Naive thymus-derived CD4-positive, alpha-beta T cell (primary cell): ENCODE measurements at regions not wholly inside any gene's neighbourhood (a gene's known extent, or its start where the extent isn't known, plus 50 kb on each side); places are given as distances from the start of the nearest gene placed in this dataset.
"Not testable (repeated sequence)": the region's sequence is repeated elsewhere in the genome, so short reads cannot be mapped to it uniquely, and the experiment has no call there.

Experiments
- ATAC-seq: fragments of 150-1000 bp; cut with Tn5 transposase; 2 replicates; pipeline ENCODE4 v1.10.0; 2021; ENCODE audit warnings: mild to moderate bottlenecking, moderate library complexity
- CTCF ChIA-PET: fragments of 350-600 bp; sonication (Branson Sonifier 250); formaldehyde crosslinking; loops from one replicate; lab custom pipeline; 2021; ENCODE audit warnings: antibody characterized with exemption; lab: Charles Lee
- POLR2A ChIA-PET: fragments of 350-600 bp; sonication (Branson Sonifier 250); formaldehyde crosslinking; loops from one replicate; lab custom pipeline; 2021; ENCODE audit warnings: antibody characterized with exemption, inconsistent platforms; lab: Charles Lee
- DNase-seq, 9 donors: peaks; one replicate each; pipeline versions ENCODE4 v3.0.0 to v3.0.0-alpha.2; 2020 to 2022; ENCODE audit warnings: mixed read lengths in 1 of 9
- H3K27ac ChIP-seq: one replicate; pipeline ENCODE4 v1.7.0; 2013; ENCODE audit warnings: mild to moderate bottlenecking, low read depth, low read length, moderate library complexity
- H3K27me3 ChIP-seq, 2 donors: one replicate each; pipeline ENCODE4 v1.7.0; 2013; ENCODE audit warnings: low read length in 2 of 2, mild to moderate bottlenecking in 2 of 2, moderate library complexity in 2 of 2; ENCODE audit not compliant: control insufficient read depth in 2 of 2, insufficient read depth in 2 of 2
- H3K36me3 ChIP-seq, 3 experiments: 1 replicate in 2 of 3; 2 replicates in 1 of 3; pipeline ENCODE4 v1.7.0; 2013; ENCODE audit warnings: low read length in 3 of 3, mild to moderate bottlenecking in 3 of 3, moderate library complexity in 1 of 3; ENCODE audit not compliant: insufficient read depth in 3 of 3, control insufficient read depth in 2 of 3
- H3K4me1 ChIP-seq, 2 donors: one replicate each; pipeline ENCODE4 v1.7.0; 2013; ENCODE audit warnings: low read length in 2 of 2, mild to moderate bottlenecking in 2 of 2, moderate library complexity in 1 of 2; ENCODE audit not compliant: control insufficient read depth in 2 of 2, insufficient read depth in 2 of 2
- H3K4me3 ChIP-seq: 2 replicates; pipeline ENCODE4 v1.7.0; 2013; ENCODE audit warnings: mild to moderate bottlenecking, low read length
- H3K9me3 ChIP-seq, 3 experiments: 1 replicate in 2 of 3; 2 replicates in 1 of 3; pipeline ENCODE4 v1.7.0; 2013; ENCODE audit warnings: low read length in 3 of 3; ENCODE audit not compliant: control insufficient read depth in 2 of 3
- H3K27ac Mint-ChIP-seq, 9 donors: one replicate each; pipeline ENCODE4 v1.8.0; 2020 to 2022; ENCODE audit warnings: mixed read lengths in 9 of 9, mild to moderate bottlenecking in 8 of 9, moderate library complexity in 5 of 9, inconsistent platforms in 2 of 9
- H3K27me3 Mint-ChIP-seq, 5 donors: one replicate each; pipeline ENCODE4 v1.8.0; 2021 to 2022; ENCODE audit warnings: mixed read lengths in 5 of 5, mild to moderate bottlenecking in 1 of 5
- H3K36me3 Mint-ChIP-seq, 5 donors: one replicate each; pipeline ENCODE4 v1.8.0; 2020 to 2022; ENCODE audit warnings: mixed read lengths in 5 of 5, mild to moderate bottlenecking in 3 of 5, inconsistent platforms in 1 of 5
- H3K4me1 Mint-ChIP-seq, 7 donors: one replicate each; pipeline ENCODE4 v1.8.0; 2020 to 2022; ENCODE audit warnings: mixed read lengths in 7 of 7, mild to moderate bottlenecking in 3 of 7, inconsistent platforms in 1 of 7
- H3K4me3 Mint-ChIP-seq, 10 donors: one replicate each; pipeline ENCODE4 v1.8.0; 2020 to 2022; ENCODE audit warnings: mild to moderate bottlenecking in 10 of 10, mixed read lengths in 10 of 10, moderate library complexity in 6 of 10, inconsistent platforms in 2 of 10
- H3K9me3 Mint-ChIP-seq, 11 donors: one replicate each; pipeline ENCODE4 v1.8.0; 2020 to 2022; ENCODE audit warnings: mixed read lengths in 11 of 11, mild to moderate bottlenecking in 4 of 11, inconsistent platforms in 1 of 11, moderate library complexity in 1 of 11
- intact Hi-C, 2 donors: fragments of 100-400 bp; cut with micrococcal nuclease; formaldehyde crosslinking; loops; one replicate each; pipeline ENCODE4 v1.15.1; 2023

DNA sequence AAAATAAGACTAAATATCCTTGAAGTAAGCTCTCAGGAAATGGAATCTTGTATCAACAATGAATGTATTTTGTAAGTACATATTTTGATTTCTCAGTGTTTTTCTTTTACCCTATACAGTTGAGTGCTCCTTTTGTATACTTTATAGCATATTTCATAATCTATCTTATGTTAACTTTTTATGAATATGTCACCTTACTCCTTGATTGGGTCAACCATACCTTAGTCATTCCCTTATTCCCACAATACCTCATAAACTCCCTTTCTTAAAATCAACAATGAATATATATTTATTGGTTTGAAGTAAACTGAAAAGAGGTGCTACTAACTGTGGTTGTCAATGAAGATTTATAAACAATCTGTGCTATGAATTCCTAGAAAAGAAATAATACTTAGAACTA lies 686.2 kb downstream of the METTL15 start:
- no peak for DNase-seq
- CTCF ChIA-PET = no interaction called here
- no peak for ATAC-seq
- Histone ChIP-seq H3K36me3 (no peaks in the 10 kb centered on the region), H3K27ac (no peak overlapping the region), H3K9me3 (no peaks in the 10 kb centered on the region), H3K4me3 (no peak overlapping the region), H3K4me1 (no peaks in the 10 kb centered on the region), H3K27me3 (no peaks in the 10 kb centered on the region)
- no peaks in the 10 kb centered on the region for H3K27me3 Mint-ChIP-seq
- H3K9me3 Mint-ChIP-seq = peaks cover 0 to 38% (median 13%) of the 10 kb centered on the region in 11 donors
- no peak overlapping the region for H3K4me3 Mint-ChIP-seq
- H3K36me3 Mint-ChIP-seq = peaks cover 0 to 3% (median 0%) of the 10 kb centered on the region in 5 donors
- POLR2A ChIA-PET = no interaction called here
- no peak overlapping the region for H3K27ac Mint-ChIP-seq
- intact Hi-C loops = no loop called here
- no peaks in the 10 kb centered on the region for H3K4me1 Mint-ChIP-seq

DNA sequence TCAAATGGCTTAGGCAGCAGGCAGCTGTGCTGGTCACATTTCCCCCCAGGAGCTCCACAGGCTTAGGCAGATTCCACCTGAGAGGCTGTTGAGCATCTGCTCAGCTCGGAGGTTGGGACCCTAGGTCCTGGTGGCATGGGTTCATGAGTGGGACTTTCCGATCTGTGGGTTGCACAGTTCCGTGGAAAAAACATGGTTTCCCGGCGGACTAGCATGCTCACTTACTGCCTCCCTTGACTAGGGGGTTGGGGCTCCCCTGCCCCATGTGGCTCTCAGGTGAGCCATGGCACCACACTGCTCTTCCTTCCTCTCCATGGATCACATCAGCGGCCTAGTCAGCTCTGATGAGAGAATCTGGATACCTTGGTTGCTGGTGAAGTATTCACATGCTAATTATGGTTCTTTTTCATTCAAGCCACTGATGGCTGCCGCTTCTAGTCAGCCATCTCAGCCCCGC lies 685.1 kb downstream of the METTL15 start:
- H3K4me1 ChIP-seq = no peaks in the 10 kb centered on the region
- H3K4me1 Mint-ChIP-seq = no peaks in the 10 kb centered on the region
- no peaks in the 10 kb centered on the region for H3K9me3 ChIP-seq
- H3K4me3 ChIP-seq = no peak overlapping the region
- intact Hi-C loops = no loop called here
- no peaks in the 10 kb centered on the region for H3K36me3 ChIP-seq
- no peak overlapping the region for H3K27ac Mint-ChIP-seq
- no peak overlapping the region for H3K4me3 Mint-ChIP-seq
- H3K36me3 Mint-ChIP-seq = peaks cover 0 to 3% (median 0%) of the 10 kb centered on the region in 5 donors
- H3K9me3 Mint-ChIP-seq = peaks cover 0 to 35% (median 14%) of the 10 kb centered on the region in 11 donors
- no peaks in the 10 kb centered on the region for H3K27me3 Mint-ChIP-seq
- POLR2A ChIA-PET = no interaction called here
- no peak for DNase-seq
- CTCF ChIA-PET = no interaction called here
- no peak overlapping the region for H3K27ac ChIP-seq
- no peak for ATAC-seq
- no peaks in the 10 kb centered on the region for H3K27me3 ChIP-seq

DNA sequence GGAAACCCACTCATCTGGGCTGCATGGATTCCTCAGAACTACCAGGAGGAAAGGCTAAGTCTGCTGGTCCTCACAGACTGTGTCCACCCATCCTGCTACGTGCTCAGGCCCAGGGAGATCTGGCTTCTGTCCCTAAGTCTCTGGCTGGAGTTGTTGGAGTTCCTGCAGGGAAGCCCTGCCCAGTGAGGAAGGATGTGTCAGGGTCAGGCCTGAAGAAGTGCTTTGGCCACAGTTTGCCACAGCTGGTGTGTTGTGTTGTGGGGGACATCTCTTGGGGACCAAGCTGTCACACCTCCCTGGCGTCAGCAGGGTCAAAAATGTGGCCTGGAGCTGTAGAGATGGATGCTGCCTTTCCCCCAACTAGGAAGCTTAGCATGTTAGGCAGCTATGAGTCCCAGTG lies 684.7 kb downstream of the METTL15 start:
- Histone ChIP-seq H3K36me3 (no peaks in the 10 kb centered on the region), H3K9me3 (no peaks in the 10 kb centered on the region), H3K4me3 (no peak overlapping the region), H3K27ac (no peak overlapping the region), H3K27me3 (no peaks in the 10 kb centered on the region), H3K4me1 (no peaks in the 10 kb centered on the region)
- ChIA-PET CTCF (no interaction called here), POLR2A (no interaction called here)
- H3K9me3 Mint-ChIP-seq = peaks cover 0 to 38% (median 15%) of the 10 kb centered on the region in 11 donors
- ATAC-seq = no peak
- intact Hi-C loops = no loop called here
- no peaks in the 10 kb centered on the region for H3K4me1 Mint-ChIP-seq
- no peaks in the 10 kb centered on the region for H3K27me3 Mint-ChIP-seq
- H3K27ac Mint-ChIP-seq = no peak overlapping the region
- peaks cover 0 to 3% (median 0%) of the 10 kb centered on the region in 5 donors for H3K36me3 Mint-ChIP-seq
- no peak for DNase-seq
- H3K4me3 Mint-ChIP-seq = no peak overlapping the region

DNA sequence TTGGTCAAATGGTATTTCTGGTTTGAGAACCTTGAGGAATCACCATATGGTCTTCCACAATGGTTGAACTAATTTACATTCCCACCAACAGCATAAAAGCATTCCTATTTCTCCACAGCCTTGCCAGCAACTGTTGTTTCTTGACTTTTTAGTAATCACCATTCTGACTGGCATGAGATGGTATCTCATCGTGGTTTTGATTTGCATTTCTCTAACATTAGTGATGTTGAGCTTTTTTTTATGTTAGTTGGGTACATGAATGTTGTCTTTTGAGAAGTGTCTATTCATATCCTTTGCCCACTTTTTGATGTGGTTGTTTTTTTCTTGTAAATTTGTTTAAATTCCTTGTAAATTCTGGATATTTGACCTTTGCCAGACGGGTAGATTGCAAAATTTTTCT lies 679.7 kb downstream of the METTL15 start:
- H3K4me1 Mint-ChIP-seq, intact Hi-C loops, H3K27me3 Mint-ChIP-seq, H3K36me3 Mint-ChIP-seq, H3K27ac Mint-ChIP-seq, POLR2A ChIA-PET, H3K27ac ChIP-seq, H3K4me3 Mint-ChIP-seq, H3K4me3 ChIP-seq, H3K36me3 ChIP-seq, CTCF ChIA-PET, DNase-seq, H3K27me3 ChIP-seq, ATAC-seq, H3K4me1 ChIP-seq, H3K9me3 ChIP-seq: not testable (repeated sequence)
- H3K9me3 Mint-ChIP-seq = peaks cover 1 to 53% (median 21%) of the 10 kb centered on the region in 11 donors

DNA sequence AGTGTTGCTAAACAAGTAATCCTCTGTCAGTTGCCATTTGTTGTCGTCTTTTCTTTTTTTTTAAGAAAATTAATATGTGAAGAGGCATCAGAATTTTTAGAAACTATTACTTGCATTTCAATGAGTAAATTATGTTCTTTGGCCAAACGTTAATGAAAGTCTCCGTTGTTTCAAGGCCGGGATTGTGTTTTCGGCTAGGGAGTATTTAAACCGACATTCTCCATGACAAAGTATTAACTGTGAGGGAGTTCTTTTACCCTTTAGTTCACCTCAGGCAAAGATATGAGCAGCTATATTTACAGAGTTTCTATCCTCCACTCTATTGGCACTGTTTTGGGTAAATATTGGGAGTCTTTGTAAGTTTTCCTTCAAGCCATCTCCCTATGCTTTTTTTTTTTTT lies 668.9 kb downstream of the METTL15 start:
- Histone ChIP-seq H3K27me3 (peaks cover 0 to 2% of the 10 kb centered on the region in 2 donors), H3K27ac (no peak overlapping the region), H3K36me3 (no peaks in the 10 kb centered on the region), H3K4me1 (no peaks in the 10 kb centered on the region), H3K4me3 (no peak overlapping the region), H3K9me3 (peaks cover 0 to 3% (median 0%) of the 10 kb centered on the region in 3 experiments)
- peaks cover 2 to 43% (median 12%) of the 10 kb centered on the region in 11 donors for H3K9me3 Mint-ChIP-seq
- POLR2A ChIA-PET = no interaction called here
- no peak overlapping the region for H3K4me3 Mint-ChIP-seq
- ATAC-seq (no peak), DNase-seq (no peak)
- CTCF ChIA-PET = no interaction called here
- intact Hi-C loops = no loop called here
- no peaks in the 10 kb centered on the region for H3K4me1 Mint-ChIP-seq
- H3K36me3 Mint-ChIP-seq = no peaks in the 10 kb centered on the region
- no peak overlapping the region for H3K27ac Mint-ChIP-seq
- no peaks in the 10 kb centered on the region for H3K27me3 Mint-ChIP-seq

DNA sequence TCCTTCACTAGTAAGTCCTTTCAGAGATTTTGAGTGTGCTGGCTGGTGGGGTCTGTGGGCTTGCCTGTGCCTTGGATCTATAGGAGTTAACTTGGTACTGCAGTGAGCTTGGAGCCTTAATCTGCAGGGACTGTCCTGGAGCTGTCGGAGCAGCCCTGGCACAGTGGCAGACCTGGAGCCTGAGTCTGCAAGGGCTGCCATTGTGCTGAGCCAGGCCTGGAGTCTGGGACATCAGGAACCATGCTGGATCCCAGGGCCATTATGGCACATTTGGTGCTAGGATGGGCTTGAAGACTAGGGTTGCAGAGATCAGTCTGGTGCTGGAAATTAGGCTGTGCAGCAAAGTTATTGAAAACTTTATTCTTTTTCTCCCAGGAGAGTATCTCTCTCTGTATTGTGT lies 665.4 kb downstream of the METTL15 start:
- H3K9me3 Mint-ChIP-seq = peaks cover 0 to 47% (median 15%) of the 10 kb centered on the region in 11 donors
- DNase-seq = no peak
- POLR2A ChIA-PET = no interaction called here
- Histone ChIP-seq H3K4me3 (no peak overlapping the region), H3K36me3 (no peaks in the 10 kb centered on the region), H3K9me3 (no peaks in the 10 kb centered on the region), H3K4me1 (no peaks in the 10 kb centered on the region), H3K27me3 (peaks cover 0 to 2% of the 10 kb centered on the region in 2 donors), H3K27ac (no peak overlapping the region)
- intact Hi-C loops = no loop called here
- no peak overlapping the region for H3K27ac Mint-ChIP-seq
- no peaks in the 10 kb centered on the region for H3K4me1 Mint-ChIP-seq
- H3K27me3 Mint-ChIP-seq = no peaks in the 10 kb centered on the region
- H3K36me3 Mint-ChIP-seq = no peaks in the 10 kb centered on the region
- H3K4me3 Mint-ChIP-seq = no peak overlapping the region
- ATAC-seq = no peak
- CTCF ChIA-PET = no interaction called here

DNA sequence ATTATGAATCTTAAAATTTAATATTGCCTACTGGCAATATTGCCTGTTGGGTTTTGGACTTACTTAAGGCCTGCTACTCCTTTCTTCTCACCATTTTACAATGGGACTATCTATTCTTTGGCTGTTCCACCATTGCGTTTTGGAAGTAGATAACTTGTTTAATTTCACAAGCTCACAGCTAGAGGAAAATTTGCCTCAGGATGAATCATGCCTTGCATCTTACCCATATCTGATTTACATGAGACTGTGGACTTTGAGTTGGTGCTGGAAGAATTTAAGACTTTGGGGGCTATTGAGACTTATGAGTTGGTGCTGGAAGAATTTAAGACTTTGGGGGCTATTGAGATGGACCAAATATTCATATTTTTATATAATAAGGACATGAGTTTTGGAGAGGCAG lies 662.6 kb downstream of the METTL15 start:
- intact Hi-C loops = no loop called here
- DNase-seq = no peak
- ChIA-PET POLR2A (no interaction called here), CTCF (no interaction called here)
- Mint-ChIP-seq H3K27ac (no peak overlapping the region), H3K4me1 (no peaks in the 10 kb centered on the region), H3K27me3 (no peaks in the 10 kb centered on the region), H3K36me3 (no peaks in the 10 kb centered on the region), H3K9me3 (peaks cover 6 to 50% (median 15%) of the 10 kb centered on the region in 11 donors), H3K4me3 (no peak overlapping the region)
- Histone ChIP-seq H3K9me3 (no peaks in the 10 kb centered on the region), H3K36me3 (no peaks in the 10 kb centered on the region), H3K4me1 (no peaks in the 10 kb centered on the region), H3K27ac (no peak overlapping the region), H3K4me3 (no peak overlapping the region), H3K27me3 (no peaks in the 10 kb centered on the region)
- no peak for ATAC-seq
